ENCODE measurements at regions not wholly inside any gene's neighbourhood (a gene's known extent, or its start where the extent isn't known, plus 50 kb on each side); places are given as distances from the start of the nearest gene placed in this dataset.

DNA sequence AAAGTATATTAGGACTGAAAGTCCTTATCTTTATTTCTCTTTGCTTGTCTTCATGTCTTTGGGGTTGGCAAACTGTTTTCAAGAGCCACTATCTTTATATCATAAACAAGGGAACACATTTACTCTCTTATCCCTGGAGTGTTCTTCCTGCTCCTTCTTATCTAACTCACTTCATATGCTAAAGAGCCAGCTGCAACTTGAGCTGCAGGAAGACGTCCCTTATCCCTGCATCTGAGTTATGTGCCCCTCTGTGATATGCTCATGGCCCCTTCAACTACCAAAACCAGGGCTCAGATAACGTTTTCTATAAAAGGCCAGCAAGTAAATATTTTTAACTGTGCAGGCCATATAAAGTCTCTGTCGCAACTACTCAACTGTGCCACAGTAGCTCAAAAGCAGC, 137.0 kb upstream of the CRBN start:
- H3K36me3 ChIP-seq = no peaks in the 10 kb centered on the region
- intact Hi-C loops (cut with DNase I) = no loop called here
- no peaks in the 10 kb centered on the region for H3K9me3 ChIP-seq
- H3K4me3 ChIP-seq = no peak overlapping the region
- no peaks in the 10 kb centered on the region for H3K4me1 ChIP-seq
- ATAC-seq (no peak), DNase-seq (no peak)
- H3K27ac ChIP-seq = no peak overlapping the region
- no peaks in the 10 kb centered on the region for H3K27me3 ChIP-seq (ENCODE audit: low read depth)
- TF ChIP-seq, protein P1, sequence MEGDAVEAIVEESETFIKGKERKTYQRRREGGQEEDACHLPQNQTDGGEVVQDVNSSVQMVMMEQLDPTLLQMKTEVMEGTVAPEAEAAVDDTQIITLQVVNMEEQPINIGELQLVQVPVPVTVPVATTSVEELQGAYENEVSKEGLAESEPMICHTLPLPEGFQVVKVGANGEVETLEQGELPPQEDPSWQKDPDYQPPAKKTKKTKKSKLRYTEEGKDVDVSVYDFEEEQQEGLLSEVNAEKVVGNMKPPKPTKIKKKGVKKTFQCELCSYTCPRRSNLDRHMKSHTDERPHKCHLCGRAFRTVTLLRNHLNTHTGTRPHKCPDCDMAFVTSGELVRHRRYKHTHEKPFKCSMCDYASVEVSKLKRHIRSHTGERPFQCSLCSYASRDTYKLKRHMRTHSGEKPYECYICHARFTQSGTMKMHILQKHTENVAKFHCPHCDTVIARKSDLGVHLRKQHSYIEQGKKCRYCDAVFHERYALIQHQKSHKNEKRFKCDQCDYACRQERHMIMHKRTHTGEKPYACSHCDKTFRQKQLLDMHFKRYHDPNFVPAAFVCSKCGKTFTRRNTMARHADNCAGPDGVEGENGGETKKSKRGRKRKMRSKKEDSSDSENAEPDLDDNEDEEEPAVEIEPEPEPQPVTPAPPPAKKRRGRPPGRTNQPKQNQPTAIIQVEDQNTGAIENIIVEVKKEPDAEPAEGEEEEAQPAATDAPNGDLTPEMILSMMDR (IDR thresholded peaks at IDR 0.05) = no peak

DNA sequence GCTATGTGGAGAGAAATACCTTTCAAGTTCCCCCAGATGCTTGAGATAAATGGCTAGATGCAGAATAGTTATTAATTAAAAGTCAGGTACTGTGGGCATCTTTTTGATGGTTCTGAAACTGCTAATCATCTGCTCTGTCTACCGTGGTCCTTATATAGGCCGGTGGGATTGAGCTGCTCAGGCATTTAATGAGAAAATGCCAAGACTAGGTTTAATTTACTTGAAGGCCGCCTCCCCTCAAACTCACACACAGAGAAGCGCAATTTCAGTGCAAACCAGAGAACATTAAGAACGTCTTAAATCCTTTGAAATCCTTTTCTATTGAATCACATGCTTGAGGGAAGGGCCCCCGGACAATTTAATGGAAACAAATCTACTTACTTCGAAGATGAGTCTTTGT, 136.4 kb upstream of the CRBN start:
- Histone ChIP-seq H3K4me3 (no peak overlapping the region), H3K36me3 (no peaks in the 10 kb centered on the region), H3K27me3 (ENCODE audit: low read depth) (no peaks in the 10 kb centered on the region), H3K9me3 (no peaks in the 10 kb centered on the region), H3K4me1 (no peaks in the 10 kb centered on the region), H3K27ac (no peak overlapping the region)
- no peak for DNase-seq
- no peak for ATAC-seq
- intact Hi-C loops (cut with DNase I) = no loop called here
- TF ChIP-seq, protein P1 (IDR thresholded peaks at IDR 0.05) = no peak

DNA sequence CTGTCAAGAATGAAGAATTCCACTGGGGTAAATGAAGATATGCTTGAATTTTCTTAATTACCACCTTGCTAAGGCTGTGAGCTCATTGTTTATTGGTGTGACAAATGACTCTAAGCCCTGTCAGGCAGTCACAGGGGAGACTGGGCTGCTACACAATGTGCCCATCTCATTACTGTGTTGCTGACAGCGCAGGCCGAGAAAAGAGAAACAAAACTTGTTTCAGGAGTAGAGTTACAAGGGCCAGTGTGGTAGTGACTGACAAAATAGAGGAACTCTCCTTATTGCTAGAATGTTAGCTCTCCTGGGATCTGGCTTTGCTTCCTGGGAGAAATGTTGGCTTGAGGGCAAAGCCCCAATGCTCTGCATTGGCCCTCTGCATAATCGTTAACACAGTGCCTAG, 130.4 kb upstream of the CRBN start:
- TF ChIP-seq, protein P1 (IDR thresholded peaks at IDR 0.05) = no peak
- no peaks in the 10 kb centered on the region for H3K27me3 ChIP-seq (ENCODE audit: low read depth)
- H3K9me3 ChIP-seq = no peaks in the 10 kb centered on the region
- no peaks in the 10 kb centered on the region for H3K36me3 ChIP-seq
- ATAC-seq (no peak), DNase-seq (no peak)
- intact Hi-C loops (cut with DNase I) = no loop called here
- no peaks in the 10 kb centered on the region for H3K4me1 ChIP-seq
- H3K27ac ChIP-seq = no peak overlapping the region
- H3K4me3 ChIP-seq = no peak overlapping the region

DNA sequence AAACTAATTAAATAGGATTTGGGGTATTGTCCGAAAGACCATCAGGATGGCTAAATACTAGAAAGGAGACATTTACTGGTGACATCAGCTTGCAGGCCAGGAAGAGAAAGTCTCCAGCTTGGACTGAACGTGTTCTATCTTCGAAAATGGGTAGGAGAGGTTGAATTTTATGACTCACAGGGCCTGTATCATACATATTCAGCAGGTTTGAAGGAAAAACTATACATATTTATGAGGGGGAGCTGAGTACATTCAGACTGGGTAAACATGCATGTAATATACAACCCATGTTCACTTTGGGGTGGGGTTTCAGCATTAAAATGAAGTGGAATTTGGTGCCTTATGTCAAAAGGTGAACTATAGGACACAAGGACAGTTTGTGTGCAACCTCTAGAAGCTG, 129.3 kb upstream of the CRBN start:
- TF ChIP-seq, protein P1 (IDR thresholded peaks at IDR 0.05) = no peak
- ATAC-seq (no peak), DNase-seq (no peak)
- H3K27ac ChIP-seq = no peak overlapping the region
- no peaks in the 10 kb centered on the region for H3K27me3 ChIP-seq (ENCODE audit: low read depth)
- intact Hi-C loops (cut with DNase I) = no loop called here
- no peaks in the 10 kb centered on the region for H3K4me1 ChIP-seq
- H3K36me3 ChIP-seq = no peaks in the 10 kb centered on the region
- no peaks in the 10 kb centered on the region for H3K9me3 ChIP-seq
- no peak overlapping the region for H3K4me3 ChIP-seq

DNA sequence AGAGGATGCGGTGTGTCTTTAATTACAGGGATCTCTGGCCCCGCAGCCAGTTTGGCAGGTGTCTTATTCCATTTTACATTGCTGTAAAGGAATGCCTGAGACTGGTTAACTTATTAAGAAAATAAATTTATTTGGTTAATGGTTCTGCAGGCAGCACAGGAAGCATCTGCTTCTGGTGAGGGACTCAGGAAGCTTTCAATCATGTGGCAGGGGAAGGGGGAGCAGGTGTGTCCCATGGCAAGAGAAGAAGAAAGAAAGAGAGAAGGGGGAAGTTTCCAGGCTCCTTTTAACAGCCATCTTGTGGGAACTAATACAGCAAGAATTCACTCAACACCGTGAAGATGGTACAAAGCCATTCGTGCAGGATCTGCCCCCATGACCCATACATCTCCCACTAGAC, 128.0 kb upstream of the CRBN start:
- no peaks in the 10 kb centered on the region for H3K27me3 ChIP-seq (ENCODE audit: low read depth)
- DNase-seq = no peak
- TF ChIP-seq, protein P1 (IDR thresholded peaks at IDR 0.05) = no peak
- intact Hi-C loops (cut with DNase I) = no loop called here
- ATAC-seq = no peak
- H3K4me1 ChIP-seq = no peaks in the 10 kb centered on the region
- H3K9me3 ChIP-seq = no peaks in the 10 kb centered on the region
- no peak overlapping the region for H3K27ac ChIP-seq
- no peak overlapping the region for H3K4me3 ChIP-seq
- no peaks in the 10 kb centered on the region for H3K36me3 ChIP-seq

DNA sequence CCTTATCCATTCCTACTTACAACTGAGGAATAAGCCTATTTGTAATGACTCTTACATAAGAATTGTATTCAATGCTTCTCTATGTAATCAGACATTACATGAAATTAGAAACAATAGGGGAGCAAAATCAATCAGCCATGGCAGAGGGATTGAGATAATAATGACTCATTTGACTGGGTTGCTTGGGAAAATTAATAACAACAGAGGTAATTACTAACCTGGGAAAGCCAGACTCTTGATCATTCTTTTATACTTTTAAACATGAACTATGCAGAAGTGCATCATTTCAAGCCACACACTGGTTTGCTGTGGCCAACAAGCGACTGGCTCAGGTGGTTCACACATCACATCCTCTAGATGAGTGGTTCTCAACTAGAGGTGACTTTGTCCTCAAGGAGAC, 126.3 kb upstream of the CRBN start:
- TF ChIP-seq, protein P1 (IDR thresholded peaks at IDR 0.05) = no peak
- no peak overlapping the region for H3K4me3 ChIP-seq
- no peaks in the 10 kb centered on the region for H3K27me3 ChIP-seq (ENCODE audit: low read depth)
- intact Hi-C loops (cut with DNase I) = no loop called here
- no peaks in the 10 kb centered on the region for H3K4me1 ChIP-seq
- no peak overlapping the region for H3K27ac ChIP-seq
- ATAC-seq (no peak), DNase-seq (no peak)
- H3K9me3 ChIP-seq = no peaks in the 10 kb centered on the region
- H3K36me3 ChIP-seq = no peaks in the 10 kb centered on the region

Data from lower lobe of right lung (tissue), 2 donors.